ENCODE measurements at regions not wholly inside any gene's neighbourhood (a gene's known extent, or its start where the extent isn't known, plus 50 kb on each side); places are given as distances from the start of the nearest gene placed in this dataset.

- Histone ChIP-seq H3K4me2 (ENCODE audit: low read length) (no peak overlapping the region), H3K79me2 (replicated peaks; ENCODE audit: insufficient read depth, low read length) (no peaks in the 10 kb centered on the region), H3K27ac (ENCODE audit: low read length) (no peak overlapping the region), H3K4me3 (ENCODE audit: low read length) (no peak overlapping the region), H4K20me1 (ENCODE audit: insufficient read depth) (no peaks in the 10 kb centered on the region), H3F3A (ENCODE audit: insufficient read depth, low read length, poor library complexity, severe bottlenecking) (no peaks in the 10 kb centered on the region), H3K9me2 (ENCODE audit: insufficient read depth, low read length) (no peaks in the 10 kb centered on the region), H2AFZ (ENCODE audit: low read depth, low read length) (no peak overlapping the region), H3K27me3 (ENCODE audit: insufficient read depth, low read depth, low read length) (no peaks in the 10 kb centered on the region), H3K36me3 (ENCODE audit: insufficient read depth, low read length) (no peaks in the 10 kb centered on the region), H3K9me3 (ENCODE audit: low read length) (no peaks in the 10 kb centered on the region), H3K9ac (ENCODE audit: low read length) (no peak overlapping the region)
- TF ChIP-seq REST (IDR thresholded peaks at IDR 0.05; ENCODE audit: borderline replicate concordance) (no peak), MXI1 (conservative IDR thresholded peaks at IDR 0.05; ENCODE audit: poor library complexity, severe bottlenecking) (no peak), TAF1 (IDR thresholded peaks at IDR 0.05; ENCODE audit: low read depth) (no peak), EP300 (conservative IDR thresholded peaks at IDR 0.05; ENCODE audit: poor library complexity, severe bottlenecking) (no peak), POLR2AphosphoS5 (IDR thresholded peaks at IDR 0.05) (no peak), CTCF (IDR thresholded peaks at IDR 0.05; ENCODE audit: poor library complexity, severe bottlenecking) (no peak), EZH2 (IDR thresholded peaks at IDR 0.05; ENCODE audit: borderline replicate concordance, insufficient read depth, low read length, poor library complexity, severe bottlenecking) (no peak), SMC3 (conservative IDR thresholded peaks at IDR 0.05; ENCODE audit: poor library complexity) (no peak), RAD21 (conservative IDR thresholded peaks at IDR 0.05) (no peak)
Measured at GRCh38 chr1:67596674-67597073, 88.3 kb upstream of the GADD45A start.

- Histone ChIP-seq H3F3A (ENCODE audit: insufficient read depth, low read length, poor library complexity, severe bottlenecking) (no peaks in the 10 kb centered on the region), H3K27me3 (ENCODE audit: insufficient read depth, low read depth, low read length) (no peaks in the 10 kb centered on the region), H3K36me3 (ENCODE audit: insufficient read depth, low read length) (no peaks in the 10 kb centered on the region), H3K27ac (ENCODE audit: low read length) (no peak overlapping the region), H3K4me3 (ENCODE audit: low read length) (no peak overlapping the region), H3K79me2 (replicated peaks; ENCODE audit: insufficient read depth, low read length) (no peaks in the 10 kb centered on the region), H3K9me3 (ENCODE audit: low read length) (no peaks in the 10 kb centered on the region), H3K9me2 (ENCODE audit: insufficient read depth, low read length) (no peaks in the 10 kb centered on the region), H3K9ac (ENCODE audit: low read length) (no peak overlapping the region), H4K20me1 (ENCODE audit: insufficient read depth) (no peaks in the 10 kb centered on the region), H2AFZ (ENCODE audit: low read depth, low read length) (no peak overlapping the region), H3K4me2 (ENCODE audit: low read length) (no peak overlapping the region)
- TF ChIP-seq EP300 (conservative IDR thresholded peaks at IDR 0.05; ENCODE audit: poor library complexity, severe bottlenecking) (no peak), POLR2AphosphoS5 (IDR thresholded peaks at IDR 0.05) (no peak)
Measured at GRCh38 chr1:67597336-67597735, 87.7 kb upstream of the GADD45A start.

GRCh38 chr1:67599085-67599484 lies 85.9 kb upstream of the GADD45A start:
- Histone ChIP-seq H3K36me3 (ENCODE audit: insufficient read depth, low read length) (no peaks in the 10 kb centered on the region), H3K79me2 (replicated peaks; ENCODE audit: insufficient read depth, low read length) (no peaks in the 10 kb centered on the region), H3K9ac (ENCODE audit: low read length) (no peak overlapping the region), H3F3A (ENCODE audit: insufficient read depth, low read length, poor library complexity, severe bottlenecking) (no peaks in the 10 kb centered on the region), H3K4me2 (ENCODE audit: low read length) (no peak overlapping the region), H3K27ac (ENCODE audit: low read length) (no peak overlapping the region), H3K9me2 (ENCODE audit: insufficient read depth, low read length) (no peaks in the 10 kb centered on the region), H3K27me3 (ENCODE audit: insufficient read depth, low read depth, low read length) (no peaks in the 10 kb centered on the region), H3K4me3 (ENCODE audit: low read length) (no peak overlapping the region), H3K9me3 (ENCODE audit: low read length) (no peaks in the 10 kb centered on the region), H4K20me1 (ENCODE audit: insufficient read depth) (no peaks in the 10 kb centered on the region), H2AFZ (ENCODE audit: low read depth, low read length) (no peak overlapping the region)
- TF ChIP-seq SMC3 (conservative IDR thresholded peaks at IDR 0.05; ENCODE audit: poor library complexity) (no peak), CTCF (IDR thresholded peaks at IDR 0.05; ENCODE audit: poor library complexity, severe bottlenecking) (no peak), RAD21 (conservative IDR thresholded peaks at IDR 0.05) (no peak)

Measured in neural cell (in vitro differentiated cells).